ENCODE measurements at regions not wholly inside any gene's neighbourhood (a gene's known extent, or its start where the extent isn't known, plus 50 kb on each side); places are given as distances from the start of the nearest gene placed in this dataset.

DNA sequence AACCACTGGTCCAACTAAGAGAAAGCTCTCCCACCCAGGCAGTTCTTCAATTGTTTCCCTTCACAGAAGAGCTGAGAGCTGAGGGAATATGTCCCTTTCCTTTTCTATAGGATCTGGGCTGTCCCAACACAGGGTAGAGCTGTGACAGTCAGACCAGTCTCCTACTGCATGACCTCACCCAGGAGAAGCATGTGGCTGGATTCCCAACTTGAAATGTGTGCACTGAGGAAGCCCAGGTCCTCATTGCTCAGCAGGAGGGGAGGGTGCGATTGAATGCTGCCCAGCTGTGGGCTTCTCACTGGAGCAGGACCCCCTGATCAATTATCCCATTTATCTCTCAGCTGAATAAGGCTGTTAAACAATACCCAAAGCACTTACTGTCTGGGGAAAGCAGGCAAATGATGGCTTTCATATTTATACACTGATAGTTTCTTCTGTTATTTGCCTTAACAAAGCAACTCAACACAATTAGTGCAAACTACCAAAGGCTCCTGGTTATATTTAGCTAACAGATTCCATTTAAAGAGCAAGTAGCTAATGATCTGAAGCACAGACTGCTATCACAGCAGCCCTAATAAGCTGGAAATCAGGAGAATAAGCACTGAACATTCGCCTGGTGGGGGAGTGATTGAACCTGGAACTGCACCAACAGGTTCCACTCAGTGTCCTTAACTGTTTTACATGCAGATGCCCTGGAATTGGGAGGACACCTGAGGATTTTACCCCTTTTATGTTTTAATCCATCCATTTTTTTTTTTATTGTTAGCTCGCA, 508.8 kb downstream of the CCSER2 start:
- no TSS peak for BruUV-seq (replicated peaks)
- Histone ChIP-seq H3K27ac (ENCODE audit: low read depth, low read length, poor library complexity, severe bottlenecking) (no peak overlapping the region), H3K4me1 (ENCODE audit: insufficient read depth, low read length, poor library complexity, severe bottlenecking) (no peaks in the 10 kb centered on the region), H3K9me3 (ENCODE audit: low read depth, low read length, poor library complexity, severe bottlenecking) (no peaks in the 10 kb centered on the region), H3K4me3 (ENCODE audit: low read depth, low read length, poor library complexity, severe bottlenecking) (no peak overlapping the region), H3K27me3 (replicated peaks; ENCODE audit: insufficient read depth, low read depth, low read length, poor library complexity) (peaks cover 43% of the 10 kb centered on the region), H3K36me3 (ENCODE audit: insufficient read depth, low read length, poor library complexity, severe bottlenecking) (no peaks in the 10 kb centered on the region)
- ChIA-PET CTCF (no interaction called here), POLR2A (ENCODE audit: low non-redundant PET) (interaction anchor here (0.6 kb wide), 1 partner anchor 127 kb away, joined by 3 read pairs; no protein-coding TSS in a partner anchor)
- DNase-seq (ENCODE audit: low spot score), result no peak
- intact Hi-C loops (cut with micrococcal nuclease; ENCODE audit: unreplicated experiment), result no loop called here
- no peak for TF ChIP-seq EZH2 (IDR thresholded peaks at IDR 0.05; ENCODE audit: borderline replicate concordance, low read depth, low read length, poor library complexity, severe bottlenecking)
- TF ChIP-seq, protein P1, sequence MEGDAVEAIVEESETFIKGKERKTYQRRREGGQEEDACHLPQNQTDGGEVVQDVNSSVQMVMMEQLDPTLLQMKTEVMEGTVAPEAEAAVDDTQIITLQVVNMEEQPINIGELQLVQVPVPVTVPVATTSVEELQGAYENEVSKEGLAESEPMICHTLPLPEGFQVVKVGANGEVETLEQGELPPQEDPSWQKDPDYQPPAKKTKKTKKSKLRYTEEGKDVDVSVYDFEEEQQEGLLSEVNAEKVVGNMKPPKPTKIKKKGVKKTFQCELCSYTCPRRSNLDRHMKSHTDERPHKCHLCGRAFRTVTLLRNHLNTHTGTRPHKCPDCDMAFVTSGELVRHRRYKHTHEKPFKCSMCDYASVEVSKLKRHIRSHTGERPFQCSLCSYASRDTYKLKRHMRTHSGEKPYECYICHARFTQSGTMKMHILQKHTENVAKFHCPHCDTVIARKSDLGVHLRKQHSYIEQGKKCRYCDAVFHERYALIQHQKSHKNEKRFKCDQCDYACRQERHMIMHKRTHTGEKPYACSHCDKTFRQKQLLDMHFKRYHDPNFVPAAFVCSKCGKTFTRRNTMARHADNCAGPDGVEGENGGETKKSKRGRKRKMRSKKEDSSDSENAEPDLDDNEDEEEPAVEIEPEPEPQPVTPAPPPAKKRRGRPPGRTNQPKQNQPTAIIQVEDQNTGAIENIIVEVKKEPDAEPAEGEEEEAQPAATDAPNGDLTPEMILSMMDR (conservative IDR thresholded peaks at IDR 0.05; ENCODE audit: low read depth, low read length), result no peak

DNA sequence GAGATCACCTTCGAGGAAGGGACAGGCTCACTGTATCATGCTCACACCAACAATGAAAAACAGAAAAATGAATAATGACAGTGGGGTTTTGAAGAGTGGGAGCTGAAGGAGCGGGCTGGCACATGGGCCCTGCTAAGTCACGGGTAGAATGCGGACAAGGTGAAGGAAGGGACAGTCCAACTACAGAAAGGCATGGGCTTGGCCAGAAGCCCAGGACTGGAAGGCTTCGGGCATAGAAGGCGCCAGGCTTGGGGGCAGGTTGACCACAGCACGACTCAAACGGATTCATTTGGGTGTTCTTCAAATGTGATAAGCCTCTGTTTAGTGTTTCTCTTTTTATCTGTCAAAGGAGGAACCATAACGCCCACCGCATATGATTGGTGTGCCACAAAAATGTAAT, 509.5 kb downstream of the CCSER2 start:
- no TSS peak for BruUV-seq (replicated peaks)
- peaks cover 38% of the 10 kb centered on the region for H3K27me3 ChIP-seq (replicated peaks; ENCODE audit: insufficient read depth, low read depth, low read length, poor library complexity)
- TF ChIP-seq EZH2 (IDR thresholded peaks at IDR 0.05; ENCODE audit: borderline replicate concordance, low read depth, low read length, poor library complexity, severe bottlenecking), result no peak
- TF ChIP-seq, protein P1 (conservative IDR thresholded peaks at IDR 0.05; ENCODE audit: low read depth, low read length), result no peak
- no peak for DNase-seq (ENCODE audit: low spot score)
- no peaks in the 10 kb centered on the region for H3K36me3 ChIP-seq (ENCODE audit: insufficient read depth, low read length, poor library complexity, severe bottlenecking)
- H3K27ac ChIP-seq (ENCODE audit: low read depth, low read length, poor library complexity, severe bottlenecking), result no peak overlapping the region
- ChIA-PET CTCF (no interaction called here), POLR2A (ENCODE audit: low non-redundant PET) (interaction anchor here (0.6 kb wide), 1 partner anchor 128 kb away, joined by 3 read pairs; no protein-coding TSS in a partner anchor)
- no peak overlapping the region for H3K4me3 ChIP-seq (ENCODE audit: low read depth, low read length, poor library complexity, severe bottlenecking)
- H3K4me1 ChIP-seq (ENCODE audit: insufficient read depth, low read length, poor library complexity, severe bottlenecking), result no peaks in the 10 kb centered on the region
- no peaks in the 10 kb centered on the region for H3K9me3 ChIP-seq (ENCODE audit: low read depth, low read length, poor library complexity, severe bottlenecking)
- intact Hi-C loops (cut with micrococcal nuclease; ENCODE audit: unreplicated experiment), result no loop called here

DNA sequence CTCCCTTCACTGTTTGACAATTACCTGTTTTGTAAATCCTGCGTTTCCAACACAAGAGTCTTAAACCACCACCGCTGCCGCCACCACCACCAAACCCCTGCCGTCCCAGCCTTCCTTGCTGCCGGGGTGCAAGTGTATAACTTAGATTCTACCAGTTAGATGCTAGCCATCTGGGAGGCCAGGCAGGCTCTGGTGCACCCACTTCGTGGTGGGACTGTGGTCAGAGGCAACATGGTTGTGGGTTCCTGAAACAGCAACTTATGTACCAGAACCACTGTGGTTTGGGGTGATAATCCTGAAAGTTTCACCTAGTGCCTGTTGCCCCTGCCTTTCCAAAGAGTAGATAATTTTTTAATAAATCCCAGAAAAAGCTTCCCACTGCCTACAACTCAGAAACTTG, 510.5 kb downstream of the CCSER2 start:
- peaks cover 35% of the 10 kb centered on the region for H3K27me3 ChIP-seq (replicated peaks; ENCODE audit: insufficient read depth, low read depth, low read length, poor library complexity)
- no peaks in the 10 kb centered on the region for H3K9me3 ChIP-seq (ENCODE audit: low read depth, low read length, poor library complexity, severe bottlenecking)
- CTCF ChIA-PET, result no interaction called here
- H3K4me1 ChIP-seq (ENCODE audit: insufficient read depth, low read length, poor library complexity, severe bottlenecking), result no peaks in the 10 kb centered on the region
- no peak for DNase-seq (ENCODE audit: low spot score)
- no peak overlapping the region for H3K4me3 ChIP-seq (ENCODE audit: low read depth, low read length, poor library complexity, severe bottlenecking)
- intact Hi-C loops (cut with micrococcal nuclease; ENCODE audit: unreplicated experiment), result no loop called here
- H3K36me3 ChIP-seq (ENCODE audit: insufficient read depth, low read length, poor library complexity, severe bottlenecking), result no peaks in the 10 kb centered on the region
- POLR2A ChIA-PET (ENCODE audit: low non-redundant PET), result no interaction called here
- TF ChIP-seq EZH2 (IDR thresholded peaks at IDR 0.05; ENCODE audit: borderline replicate concordance, low read depth, low read length, poor library complexity, severe bottlenecking), result no peak
- TF ChIP-seq, protein P1 (conservative IDR thresholded peaks at IDR 0.05; ENCODE audit: low read depth, low read length), result no peak
- no peak overlapping the region for H3K27ac ChIP-seq (ENCODE audit: low read depth, low read length, poor library complexity, severe bottlenecking)
- no TSS peak for BruUV-seq (replicated peaks)
